Neural cell (in vitro differentiated cells): ENCODE measurements at regions not wholly inside any gene's neighbourhood (a gene's known extent, or its start where the extent isn't known, plus 50 kb on each side); places are given as distances from the start of the nearest gene placed in this dataset.

Source experiments
- H2AFZ ChIP-seq: fragments of 200-600, 300-800 bp; sonication (generic), shearing (Covaris generic); 2 replicates; pipeline ENCODE4 v1.6.0; 2014; ENCODE audit warnings: low read depth, mild to moderate bottlenecking, antibody characterized with exemption, low read length, moderate library complexity
- H3F3A ChIP-seq: fragments of 200-600 bp; shearing (Covaris generic); 2 replicates; pipeline ENCODE4 v1.6.1; 2016; ENCODE audit warnings: mild to moderate bottlenecking, moderate library complexity, mixed read lengths, antibody characterized with exemption, low read length; ENCODE audit not compliant: insufficient read depth, poor library complexity, severe bottlenecking
- H3K27ac ChIP-seq: fragments of 200-600, 300-800 bp; sonication (generic), shearing (Covaris generic); 2 replicates; pipeline ENCODE4 v1.5.1; 2014; ENCODE audit warnings: mild to moderate bottlenecking, low read length, moderate library complexity
- H3K27me3 ChIP-seq: fragments of 300-800, 200-600 bp; sonication (generic), shearing (Covaris generic); 2 replicates; pipeline ENCODE4 v1.6.0; 2014; ENCODE audit warnings: mild to moderate bottlenecking, low read depth, low read length, moderate library complexity; ENCODE audit not compliant: insufficient read depth
- H3K36me3 ChIP-seq: fragments of 300-800, 200-600 bp; sonication (generic), shearing (Covaris generic); 2 replicates; pipeline ENCODE4 v1.5.1; 2014; ENCODE audit warnings: mild to moderate bottlenecking, antibody characterized with exemption, low read length, moderate library complexity; ENCODE audit not compliant: insufficient read depth
- H3K4me2 ChIP-seq: fragments of 300-800, 200-600 bp; sonication (generic), shearing (Covaris generic); 2 replicates; pipeline ENCODE4 v1.6.0; 2014; ENCODE audit warnings: mild to moderate bottlenecking, low read length
- H3K4me3 ChIP-seq: fragments of 300-800, 200-600 bp; sonication (generic), shearing (Covaris generic); 2 replicates; pipeline ENCODE4 v1.5.1; 2014; ENCODE audit warnings: mild to moderate bottlenecking, low read length, moderate library complexity
- H3K79me2 ChIP-seq: fragments of 200-600 bp; shearing (Covaris generic); replicated peaks from 2 replicates; pipeline ENCODE4 v1.6.0; 2014; ENCODE audit warnings: mild to moderate bottlenecking, low read length, moderate library complexity; ENCODE audit not compliant: insufficient read depth
- H3K9ac ChIP-seq: fragments of 300-800, 200-600 bp; sonication (generic), shearing (Covaris generic); 2 replicates; pipeline ENCODE4 v1.6.1; 2016; ENCODE audit warnings: mild to moderate bottlenecking, low read length, mixed read lengths
- H3K9me2 ChIP-seq: fragments of 200-600 bp; shearing (Covaris generic); 2 replicates; pipeline ENCODE4 v1.6.1; 2016; ENCODE audit warnings: mild to moderate bottlenecking, low read length, mixed read lengths; ENCODE audit not compliant: insufficient read depth
- H3K9me3 ChIP-seq: fragments of 200-600, 300-800 bp; sonication (generic), shearing (Covaris generic); 2 replicates; pipeline ENCODE4 v1.6.1; 2016; ENCODE audit warnings: mild to moderate bottlenecking, mixed run types, low read length, moderate library complexity, mixed read lengths
- H4K20me1 ChIP-seq: fragments of 200-600 bp; shearing (Covaris generic); 2 replicates; pipeline ENCODE4 v1.6.1; 2016; ENCODE audit warnings: mild to moderate bottlenecking, mixed run types; ENCODE audit not compliant: insufficient read depth
- CTCF ChIP-seq: fragments of 450-650 bp; IDR thresholded peaks from 2 replicates; pipeline ENCODE4 v1.5.1; 2014; ENCODE audit warnings: antibody characterized with exemption, mild to moderate bottlenecking, moderate library complexity; ENCODE audit not compliant: poor library complexity, severe bottlenecking
- EP300 ChIP-seq: fragments of 450-650 bp; conservative IDR thresholded peaks from 2 replicates; pipeline ENCODE4 v1.6.1; 2014; ENCODE audit warnings: antibody characterized with exemption, mild to moderate bottlenecking, moderate library complexity; ENCODE audit not compliant: poor library complexity, severe bottlenecking
- EZH2 ChIP-seq: fragments of 200-600, 300-800 bp; shearing (Covaris generic), sonication (generic); IDR thresholded peaks from 2 replicates; pipeline ENCODE4 v1.6.1; 2014; ENCODE audit warnings: antibody characterized with exemption, low read length, borderline replicate concordance, mild to moderate bottlenecking; ENCODE audit not compliant: insufficient read depth, poor library complexity, severe bottlenecking
- MXI1 ChIP-seq: fragments of 450-650 bp; conservative IDR thresholded peaks from 2 replicates; pipeline ENCODE4 v1.6.1; 2014; ENCODE audit warnings: antibody characterized with exemption, mild to moderate bottlenecking; ENCODE audit not compliant: poor library complexity, severe bottlenecking
- POLR2AphosphoS5 ChIP-seq: IDR thresholded peaks from 2 replicates; pipeline ENCODE4 v1.6.1; 2012
- RAD21 ChIP-seq: fragments of 450-650 bp; conservative IDR thresholded peaks from 2 replicates; pipeline ENCODE4 v1.6.1; 2014; ENCODE audit warnings: antibody characterized with exemption, mild to moderate bottlenecking, moderate library complexity
- REST ChIP-seq: IDR thresholded peaks from 2 replicates; pipeline ENCODE4 v1.6.1; 2012; ENCODE audit warnings: borderline replicate concordance
- SMC3 ChIP-seq: fragments of 450-650 bp; conservative IDR thresholded peaks from 2 replicates; pipeline ENCODE4 v1.6.1; 2014; ENCODE audit warnings: antibody characterized with exemption, mild to moderate bottlenecking, moderate library complexity; ENCODE audit not compliant: poor library complexity
- TAF1 ChIP-seq: IDR thresholded peaks from 2 replicates; pipeline ENCODE4 v1.6.1; 2012; ENCODE audit warnings: low read depth

GRCh38 chr3:36013425-36013824, 366.9 kb upstream of the STAC start:
- H3K36me3 ChIP-seq, result no peaks in the 10 kb centered on the region
- H3K27ac ChIP-seq, result no peak overlapping the region
- H3K79me2 ChIP-seq, result no peaks in the 10 kb centered on the region
- peak; percentile 36 for TF ChIP-seq POLR2AphosphoS5
- TF ChIP-seq EZH2, result no peak
- no peak overlapping the region for H3K9ac ChIP-seq
- no peaks in the 10 kb centered on the region for H3F3A ChIP-seq
- H3K27me3 ChIP-seq, result no peaks in the 10 kb centered on the region
- H2AFZ ChIP-seq, result no peak overlapping the region
- no peaks in the 10 kb centered on the region for H3K9me2 ChIP-seq
- H3K4me3 ChIP-seq, result no peak overlapping the region
- no peaks in the 10 kb centered on the region for H3K9me3 ChIP-seq
- no peak overlapping the region for H3K4me2 ChIP-seq
- H4K20me1 ChIP-seq, result no peaks in the 10 kb centered on the region

- Histone ChIP-seq H3K9me2 (no peaks in the 10 kb centered on the region), H3K9ac (no peak overlapping the region), H3K27ac (no peak overlapping the region), H3K27me3 (no peaks in the 10 kb centered on the region), H4K20me1 (no peaks in the 10 kb centered on the region), H3K79me2 (no peaks in the 10 kb centered on the region), H3K4me3 (no peak overlapping the region), H3F3A (no peaks in the 10 kb centered on the region), H3K4me2 (no peak overlapping the region), H3K36me3 (no peaks in the 10 kb centered on the region), H2AFZ (no peak overlapping the region), H3K9me3 (no peaks in the 10 kb centered on the region)
- TF ChIP-seq TAF1 (no peak), POLR2AphosphoS5 (peak; percentile 28), CTCF (no peak), REST (peak; percentile 85), SMC3 (no peak), EZH2 (no peak), RAD21 (no peak), EP300 (peak; percentile 48), MXI1 (no peak)
Measured at GRCh38 chr3:36025232-36025631, 355.1 kb upstream of the STAC start.
